GM12873 (cell line): ENCODE measurements at regions not wholly inside any gene's neighbourhood (a gene's known extent, or its start where the extent isn't known, plus 50 kb on each side); places are given as distances from the start of the nearest gene placed in this dataset.

Experiments used
- CTCF ChIP-seq: IDR thresholded peaks from 2 replicates; pipeline ENCODE4 v1.5.1; 2012; ENCODE audit warnings: low read depth, mild to moderate bottlenecking, moderate library complexity, low read length, control low read depth; ENCODE audit not compliant: insufficient read depth; ENCODE audit errors: missing control alignments

- TF ChIP-seq CTCF: no peak
These were observed 1036.6 kb downstream of the NAALADL2 start for GRCh38 chr3:175895731-175896130.

- TF ChIP-seq CTCF: no peak
These were observed 1034.4 kb downstream of the NAALADL2 start for GRCh38 chr3:175893566-175893965.

GRCh38 chr3:175890066-175890465 lies 1030.9 kb downstream of the NAALADL2 start:
- no peak for TF ChIP-seq CTCF

GRCh38 chr3:175885231-175885766 lies 1026.2 kb downstream of the NAALADL2 start:
- TF ChIP-seq CTCF: no peak

DNA sequence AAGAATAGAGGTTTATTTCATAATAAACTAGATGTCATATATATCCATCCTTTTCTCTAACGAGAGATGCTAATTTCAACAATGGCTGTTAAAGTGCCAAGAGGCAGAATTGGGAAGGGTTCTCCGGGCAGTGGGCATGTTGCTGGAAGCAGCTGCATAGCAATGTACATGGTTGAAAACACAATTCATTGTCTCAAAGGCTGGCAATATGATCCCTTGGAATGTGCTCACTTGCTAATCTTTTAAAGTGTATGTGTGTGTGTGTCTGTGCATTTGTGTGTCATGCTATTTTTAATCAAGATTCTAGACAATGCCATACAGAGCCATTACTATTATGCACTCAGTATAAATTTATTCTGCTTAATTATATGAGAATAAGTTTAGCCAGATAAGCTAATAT lies 1020.3 kb downstream of the NAALADL2 start:
- TF ChIP-seq CTCF: no peak

DNA sequence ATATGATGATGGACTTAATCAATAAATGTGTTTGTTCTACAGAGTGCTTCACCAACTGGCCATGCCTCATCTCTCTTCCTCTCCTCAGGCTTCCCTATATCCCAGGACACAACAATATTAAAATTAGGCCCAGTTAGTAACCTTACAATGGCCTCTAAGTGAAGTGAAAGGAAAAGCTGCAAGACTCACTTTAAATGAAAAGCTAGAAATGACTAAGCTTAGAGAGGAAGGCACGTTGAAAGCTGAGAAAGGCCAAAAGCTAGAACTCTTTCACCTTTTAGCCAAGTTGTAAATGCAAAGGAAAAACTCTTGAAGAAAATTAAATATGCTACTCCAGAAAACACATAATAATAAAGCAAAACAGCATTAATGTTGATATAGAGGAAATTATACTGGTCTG lies 1010.3 kb downstream of the NAALADL2 start:
- TF ChIP-seq CTCF: no peak

DNA sequence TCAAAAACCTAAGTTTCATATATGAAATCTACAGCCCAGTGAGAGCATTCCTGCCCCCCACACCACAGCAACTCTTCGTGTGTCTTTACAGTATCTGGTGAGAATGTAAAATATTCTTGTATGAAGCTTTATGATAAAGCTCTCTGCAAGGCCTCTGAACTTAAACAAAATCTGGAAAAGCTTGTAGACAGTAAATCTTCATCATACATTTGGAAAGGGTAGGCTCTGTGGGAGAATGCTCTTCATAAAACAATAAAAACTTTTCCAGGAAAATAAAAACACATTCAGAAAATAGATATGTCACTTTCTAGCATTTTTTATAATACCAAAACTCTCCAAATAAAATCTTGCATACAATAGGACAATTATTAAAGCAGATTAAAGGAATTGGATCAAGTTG lies 1009.5 kb downstream of the NAALADL2 start:
- TF ChIP-seq CTCF: no peak
